ENCODE measurements at regions not wholly inside any gene's neighbourhood (a gene's known extent, or its start where the extent isn't known, plus 50 kb on each side); places are given as distances from the start of the nearest gene placed in this dataset.

- Histone ChIP-seq H3K9ac (ENCODE audit: insufficient read depth in 1 of 2, low read length in 2 of 2) (no peak overlapping the region), H3K9me3 (ENCODE audit: control insufficient read depth in 4 of 4, insufficient read depth in 3 of 4, low read length in 3 of 4) (peaks cover 0 to 12% (median 0%) of the 10 kb centered on the region in 4 donors), H3K4me3 (no peak overlapping the region), H3K27ac (ENCODE audit: low read depth in 1 of 2, low read length in 1 of 2) (no peak overlapping the region), H3K36me3 (ENCODE audit: control insufficient read depth in 4 of 4, insufficient read depth in 4 of 4, low read length in 4 of 4) (no peaks in the 10 kb centered on the region), H3K4me1 (ENCODE audit: control insufficient read depth in 5 of 5, insufficient read depth in 5 of 5, low read length in 5 of 5) (no peaks in the 10 kb centered on the region), H3K27me3 (ENCODE audit: control insufficient read depth in 3 of 3, insufficient read depth in 3 of 3, low read length in 2 of 3) (peaks cover 0 to 14% (median 14%) of the 10 kb centered on the region in 3 donors)
- no peak for ATAC-seq (ENCODE audit: insufficient read depth, low FRiP score)
- no peak for DNase-seq
- whole genome bisulfite sequencing, 2 donors, result 93% methylated on average over 16 of the region's 16 CpGs
- TF ChIP-seq, protein P1, sequence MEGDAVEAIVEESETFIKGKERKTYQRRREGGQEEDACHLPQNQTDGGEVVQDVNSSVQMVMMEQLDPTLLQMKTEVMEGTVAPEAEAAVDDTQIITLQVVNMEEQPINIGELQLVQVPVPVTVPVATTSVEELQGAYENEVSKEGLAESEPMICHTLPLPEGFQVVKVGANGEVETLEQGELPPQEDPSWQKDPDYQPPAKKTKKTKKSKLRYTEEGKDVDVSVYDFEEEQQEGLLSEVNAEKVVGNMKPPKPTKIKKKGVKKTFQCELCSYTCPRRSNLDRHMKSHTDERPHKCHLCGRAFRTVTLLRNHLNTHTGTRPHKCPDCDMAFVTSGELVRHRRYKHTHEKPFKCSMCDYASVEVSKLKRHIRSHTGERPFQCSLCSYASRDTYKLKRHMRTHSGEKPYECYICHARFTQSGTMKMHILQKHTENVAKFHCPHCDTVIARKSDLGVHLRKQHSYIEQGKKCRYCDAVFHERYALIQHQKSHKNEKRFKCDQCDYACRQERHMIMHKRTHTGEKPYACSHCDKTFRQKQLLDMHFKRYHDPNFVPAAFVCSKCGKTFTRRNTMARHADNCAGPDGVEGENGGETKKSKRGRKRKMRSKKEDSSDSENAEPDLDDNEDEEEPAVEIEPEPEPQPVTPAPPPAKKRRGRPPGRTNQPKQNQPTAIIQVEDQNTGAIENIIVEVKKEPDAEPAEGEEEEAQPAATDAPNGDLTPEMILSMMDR (IDR thresholded peaks at IDR 0.05; ENCODE audit: control extremely low read depth, extremely low read depth), result no peak
Observed at GRCh38 chr10:128438417-128439063, 312.3 kb upstream of the MKI67 start.

GRCh38 chr10:128440513-128441160, 314.4 kb upstream of the MKI67 start:
- H3K36me3 ChIP-seq (ENCODE audit: control insufficient read depth in 4 of 4, insufficient read depth in 4 of 4, low read length in 4 of 4), result no peaks in the 10 kb centered on the region
- DNase-seq (no peak), ATAC-seq (ENCODE audit: insufficient read depth, low FRiP score) (no peak)
- 59 to 66% methylated on average over 11 of the region's 11 CpGs for WGBS, 2 donors
- H3K9ac ChIP-seq (ENCODE audit: insufficient read depth in 1 of 2, low read length in 2 of 2), result no peak overlapping the region
- H3K27ac ChIP-seq (ENCODE audit: low read depth in 1 of 2, low read length in 1 of 2), result no peak overlapping the region
- no peaks in the 10 kb centered on the region for H3K4me1 ChIP-seq (ENCODE audit: control insufficient read depth in 5 of 5, insufficient read depth in 5 of 5, low read length in 5 of 5)
- H3K27me3 ChIP-seq (ENCODE audit: control insufficient read depth in 3 of 3, insufficient read depth in 3 of 3, low read length in 2 of 3), result peaks cover 0 to 14% (median 13%) of the 10 kb centered on the region in 3 donors
- H3K4me3 ChIP-seq, result no peak overlapping the region
- TF ChIP-seq, protein P1 (IDR thresholded peaks at IDR 0.05; ENCODE audit: control extremely low read depth, extremely low read depth), result no peak
- peaks cover 0 to 8% (median 0%) of the 10 kb centered on the region in 4 donors for H3K9me3 ChIP-seq (ENCODE audit: control insufficient read depth in 4 of 4, insufficient read depth in 3 of 4, low read length in 3 of 4)

DNA sequence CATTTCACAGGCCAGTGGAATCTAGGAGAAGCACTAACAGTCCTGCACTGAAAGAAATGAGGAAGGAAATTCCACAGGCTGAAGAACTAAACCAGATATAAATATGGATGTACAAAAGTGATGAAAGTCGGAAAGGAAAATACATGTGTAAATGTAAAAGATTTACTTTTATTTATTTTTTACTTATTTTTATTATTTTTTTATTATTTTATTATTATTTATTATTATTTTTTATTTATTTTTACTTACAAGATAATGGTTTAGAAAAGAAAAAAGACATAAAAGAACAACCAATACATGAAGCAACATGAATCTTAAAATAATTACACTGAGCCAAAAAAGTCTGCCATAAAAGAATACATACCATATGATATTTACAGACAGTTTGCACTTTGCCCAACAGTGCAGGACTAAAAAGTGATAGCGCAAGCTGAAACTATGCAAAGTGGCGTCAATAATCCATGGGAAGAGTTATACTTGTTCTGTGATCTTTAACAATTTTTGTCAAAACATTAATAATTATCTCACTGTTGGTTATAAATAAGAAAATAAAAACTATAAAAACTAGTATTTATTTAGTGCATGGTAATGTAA, 317.8 kb upstream of the MKI67 start:
- no peaks in the 10 kb centered on the region for H3K36me3 ChIP-seq (ENCODE audit: control insufficient read depth in 4 of 4, insufficient read depth in 4 of 4, low read length in 4 of 4)
- no peaks in the 10 kb centered on the region for H3K4me1 ChIP-seq (ENCODE audit: control insufficient read depth in 5 of 5, insufficient read depth in 5 of 5, low read length in 5 of 5)
- H3K27me3 ChIP-seq (ENCODE audit: control insufficient read depth in 3 of 3, insufficient read depth in 3 of 3, low read length in 2 of 3), result peaks cover 0 to 4% (median 2%) of the 10 kb centered on the region in 3 donors
- DNase-seq (no peak), ATAC-seq (ENCODE audit: insufficient read depth, low FRiP score) (no peak)
- H3K27ac ChIP-seq (ENCODE audit: low read depth in 1 of 2, low read length in 1 of 2), result no peak overlapping the region
- WGBS, 2 donors, result 84 to 85% methylated on average over 3 of the region's 3 CpGs
- H3K9ac ChIP-seq (ENCODE audit: insufficient read depth in 1 of 2, low read length in 2 of 2), result no peak overlapping the region
- TF ChIP-seq, protein P1 (IDR thresholded peaks at IDR 0.05; ENCODE audit: control extremely low read depth, extremely low read depth), result no peak
- H3K4me3 ChIP-seq, result no peak overlapping the region
- peaks cover 0 to 1% (median 0%) of the 10 kb centered on the region in 4 donors for H3K9me3 ChIP-seq (ENCODE audit: control insufficient read depth in 4 of 4, insufficient read depth in 3 of 4, low read length in 3 of 4)

All from lung (tissue), 11 donors.